ENCODE measurements at regions not wholly inside any gene's neighbourhood (a gene's known extent, or its start where the extent isn't known, plus 50 kb on each side); places are given as distances from the start of the nearest gene placed in this dataset.

GRCh38 chr3:127096256-127097071, 96.5 kb upstream of the PRR23E start:
- no peaks in the 10 kb centered on the region for H3K36me3 ChIP-seq (ENCODE audit: control insufficient read depth in 2 of 2, insufficient read depth in 2 of 2, low read length in 2 of 2)
- H3K9ac ChIP-seq (ENCODE audit: low read depth in 1 of 2, low read length in 2 of 2): no peak overlapping the region
- H3K27me3 ChIP-seq (ENCODE audit: control insufficient read depth in 2 of 2, insufficient read depth in 2 of 2, low read length in 2 of 2): no peaks in the 10 kb centered on the region
- H3K9me3 ChIP-seq (ENCODE audit: control insufficient read depth in 2 of 2, low read length in 2 of 2): no peaks in the 10 kb centered on the region
- no peak overlapping the region for H3K4me3 ChIP-seq (ENCODE audit: low read length in 2 of 2)
- no peak overlapping the region for H3K27ac ChIP-seq (ENCODE audit: low read depth in 2 of 2, low read length in 2 of 2)
- no peaks in the 10 kb centered on the region for H3K4me1 ChIP-seq (ENCODE audit: control insufficient read depth in 2 of 2, insufficient read depth in 2 of 2, low read length in 2 of 2)

- Histone ChIP-seq H3K4me3 (ENCODE audit: low read length in 2 of 2) (no peak overlapping the region), H3K9me3 (ENCODE audit: control insufficient read depth in 2 of 2, low read length in 2 of 2) (no peaks in the 10 kb centered on the region), H3K27me3 (ENCODE audit: control insufficient read depth in 2 of 2, insufficient read depth in 2 of 2, low read length in 2 of 2) (no peaks in the 10 kb centered on the region), H3K27ac (ENCODE audit: low read depth in 2 of 2, low read length in 2 of 2) (no peak overlapping the region), H3K36me3 (ENCODE audit: control insufficient read depth in 2 of 2, insufficient read depth in 2 of 2, low read length in 2 of 2) (no peaks in the 10 kb centered on the region), H3K9ac (ENCODE audit: low read depth in 1 of 2, low read length in 2 of 2) (no peak overlapping the region), H3K4me1 (ENCODE audit: control insufficient read depth in 2 of 2, insufficient read depth in 2 of 2, low read length in 2 of 2) (no peaks in the 10 kb centered on the region)
Observed at GRCh38 chr3:127097072-127097405, 95.9 kb upstream of the PRR23E start.

GRCh38 chr3:127097481-127097880, 95.5 kb upstream of the PRR23E start:
- Histone ChIP-seq H3K27me3 (ENCODE audit: control insufficient read depth in 2 of 2, insufficient read depth in 2 of 2, low read length in 2 of 2) (no peaks in the 10 kb centered on the region), H3K9ac (ENCODE audit: low read depth in 1 of 2, low read length in 2 of 2) (no peak overlapping the region), H3K4me3 (ENCODE audit: low read length in 2 of 2) (no peak overlapping the region), H3K4me1 (ENCODE audit: control insufficient read depth in 2 of 2, insufficient read depth in 2 of 2, low read length in 2 of 2) (no peaks in the 10 kb centered on the region), H3K9me3 (ENCODE audit: control insufficient read depth in 2 of 2, low read length in 2 of 2) (no peaks in the 10 kb centered on the region), H3K27ac (ENCODE audit: low read depth in 2 of 2, low read length in 2 of 2) (no peak overlapping the region), H3K36me3 (ENCODE audit: control insufficient read depth in 2 of 2, insufficient read depth in 2 of 2, low read length in 2 of 2) (no peaks in the 10 kb centered on the region)

- Histone ChIP-seq H3K4me3 (ENCODE audit: low read length in 2 of 2) (no peak overlapping the region), H3K4me1 (ENCODE audit: control insufficient read depth in 2 of 2, insufficient read depth in 2 of 2, low read length in 2 of 2) (no peaks in the 10 kb centered on the region), H3K36me3 (ENCODE audit: control insufficient read depth in 2 of 2, insufficient read depth in 2 of 2, low read length in 2 of 2) (no peaks in the 10 kb centered on the region), H3K9me3 (ENCODE audit: control insufficient read depth in 2 of 2, low read length in 2 of 2) (no peaks in the 10 kb centered on the region), H3K9ac (ENCODE audit: low read depth in 1 of 2, low read length in 2 of 2) (no peak overlapping the region), H3K27me3 (ENCODE audit: control insufficient read depth in 2 of 2, insufficient read depth in 2 of 2, low read length in 2 of 2) (no peaks in the 10 kb centered on the region), H3K27ac (ENCODE audit: low read depth in 2 of 2, low read length in 2 of 2) (no peak overlapping the region)
Observed at GRCh38 chr3:127099982-127100381, 92.9 kb upstream of the PRR23E start.

GRCh38 chr3:127100459-127101410, 92.2 kb upstream of the PRR23E start:
- H3K9ac ChIP-seq (ENCODE audit: low read depth in 1 of 2, low read length in 2 of 2): no peak overlapping the region
- H3K9me3 ChIP-seq (ENCODE audit: control insufficient read depth in 2 of 2, low read length in 2 of 2): no peaks in the 10 kb centered on the region
- H3K27me3 ChIP-seq (ENCODE audit: control insufficient read depth in 2 of 2, insufficient read depth in 2 of 2, low read length in 2 of 2): no peaks in the 10 kb centered on the region
- no peaks in the 10 kb centered on the region for H3K4me1 ChIP-seq (ENCODE audit: control insufficient read depth in 2 of 2, insufficient read depth in 2 of 2, low read length in 2 of 2)
- no peaks in the 10 kb centered on the region for H3K36me3 ChIP-seq (ENCODE audit: control insufficient read depth in 2 of 2, insufficient read depth in 2 of 2, low read length in 2 of 2)
- H3K27ac ChIP-seq (ENCODE audit: low read depth in 2 of 2, low read length in 2 of 2): no peak overlapping the region
- no peak overlapping the region for H3K4me3 ChIP-seq (ENCODE audit: low read length in 2 of 2)

- H3K27me3 ChIP-seq (ENCODE audit: control insufficient read depth in 2 of 2, insufficient read depth in 2 of 2, low read length in 2 of 2): no peaks in the 10 kb centered on the region
- no peaks in the 10 kb centered on the region for H3K9me3 ChIP-seq (ENCODE audit: control insufficient read depth in 2 of 2, low read length in 2 of 2)
- no peak overlapping the region for H3K4me3 ChIP-seq (ENCODE audit: low read length in 2 of 2)
- no peaks in the 10 kb centered on the region for H3K4me1 ChIP-seq (ENCODE audit: control insufficient read depth in 2 of 2, insufficient read depth in 2 of 2, low read length in 2 of 2)
- H3K9ac ChIP-seq (ENCODE audit: low read depth in 1 of 2, low read length in 2 of 2): no peak overlapping the region
- no peaks in the 10 kb centered on the region for H3K36me3 ChIP-seq (ENCODE audit: control insufficient read depth in 2 of 2, insufficient read depth in 2 of 2, low read length in 2 of 2)
- H3K27ac ChIP-seq (ENCODE audit: low read depth in 2 of 2, low read length in 2 of 2): no peak overlapping the region
Observed at GRCh38 chr3:127101411-127102187, 91.3 kb upstream of the PRR23E start.

- Histone ChIP-seq H3K4me1 (ENCODE audit: control insufficient read depth in 2 of 2, insufficient read depth in 2 of 2, low read length in 2 of 2) (no peaks in the 10 kb centered on the region), H3K4me3 (ENCODE audit: low read length in 2 of 2) (no peak overlapping the region), H3K9me3 (ENCODE audit: control insufficient read depth in 2 of 2, low read length in 2 of 2) (no peaks in the 10 kb centered on the region), H3K36me3 (ENCODE audit: control insufficient read depth in 2 of 2, insufficient read depth in 2 of 2, low read length in 2 of 2) (no peaks in the 10 kb centered on the region), H3K27ac (ENCODE audit: low read depth in 2 of 2, low read length in 2 of 2) (no peak overlapping the region), H3K27me3 (ENCODE audit: control insufficient read depth in 2 of 2, insufficient read depth in 2 of 2, low read length in 2 of 2) (no peaks in the 10 kb centered on the region), H3K9ac (ENCODE audit: low read depth in 1 of 2, low read length in 2 of 2) (no peak overlapping the region)
Observed at GRCh38 chr3:127102188-127102520, 90.8 kb upstream of the PRR23E start.

- H3K27me3 ChIP-seq (ENCODE audit: control insufficient read depth in 2 of 2, insufficient read depth in 2 of 2, low read length in 2 of 2): no peaks in the 10 kb centered on the region
- no peak overlapping the region for H3K9ac ChIP-seq (ENCODE audit: low read depth in 1 of 2, low read length in 2 of 2)
- no peak overlapping the region for H3K27ac ChIP-seq (ENCODE audit: low read depth in 2 of 2, low read length in 2 of 2)
- no peaks in the 10 kb centered on the region for H3K4me1 ChIP-seq (ENCODE audit: control insufficient read depth in 2 of 2, insufficient read depth in 2 of 2, low read length in 2 of 2)
- H3K36me3 ChIP-seq (ENCODE audit: control insufficient read depth in 2 of 2, insufficient read depth in 2 of 2, low read length in 2 of 2): no peaks in the 10 kb centered on the region
- no peak overlapping the region for H3K4me3 ChIP-seq (ENCODE audit: low read length in 2 of 2)
- no peaks in the 10 kb centered on the region for H3K9me3 ChIP-seq (ENCODE audit: control insufficient read depth in 2 of 2, low read length in 2 of 2)
Observed at GRCh38 chr3:127102587-127102986, 90.3 kb upstream of the PRR23E start.

- Histone ChIP-seq H3K9me3 (ENCODE audit: control insufficient read depth in 2 of 2, low read length in 2 of 2) (no peaks in the 10 kb centered on the region), H3K4me1 (ENCODE audit: control insufficient read depth in 2 of 2, insufficient read depth in 2 of 2, low read length in 2 of 2) (no peaks in the 10 kb centered on the region), H3K36me3 (ENCODE audit: control insufficient read depth in 2 of 2, insufficient read depth in 2 of 2, low read length in 2 of 2) (no peaks in the 10 kb centered on the region), H3K27me3 (ENCODE audit: control insufficient read depth in 2 of 2, insufficient read depth in 2 of 2, low read length in 2 of 2) (no peaks in the 10 kb centered on the region), H3K9ac (ENCODE audit: low read depth in 1 of 2, low read length in 2 of 2) (no peak overlapping the region), H3K27ac (ENCODE audit: low read depth in 2 of 2, low read length in 2 of 2) (no peak overlapping the region), H3K4me3 (ENCODE audit: low read length in 2 of 2) (no peak overlapping the region)
Observed at GRCh38 chr3:127103080-127103479, 89.9 kb upstream of the PRR23E start.

- Histone ChIP-seq H3K36me3 (ENCODE audit: control insufficient read depth in 2 of 2, insufficient read depth in 2 of 2, low read length in 2 of 2) (no peaks in the 10 kb centered on the region), H3K9ac (ENCODE audit: low read depth in 1 of 2, low read length in 2 of 2) (no peak overlapping the region), H3K9me3 (ENCODE audit: control insufficient read depth in 2 of 2, low read length in 2 of 2) (no peaks in the 10 kb centered on the region), H3K27ac (ENCODE audit: low read depth in 2 of 2, low read length in 2 of 2) (no peak overlapping the region), H3K4me1 (ENCODE audit: control insufficient read depth in 2 of 2, insufficient read depth in 2 of 2, low read length in 2 of 2) (no peaks in the 10 kb centered on the region), H3K4me3 (ENCODE audit: low read length in 2 of 2) (no peak overlapping the region), H3K27me3 (ENCODE audit: control insufficient read depth in 2 of 2, insufficient read depth in 2 of 2, low read length in 2 of 2) (no peaks in the 10 kb centered on the region)
Observed at GRCh38 chr3:127104586-127104985, 88.3 kb upstream of the PRR23E start.

Measured in mucosa of rectum (tissue), 2 donors.